GM06990 (cell line): ENCODE measurements at regions not wholly inside any gene's neighbourhood (a gene's known extent, or its start where the extent isn't known, plus 50 kb on each side); places are given as distances from the start of the nearest gene placed in this dataset.

Source experiments
- DNase-seq: peaks from one replicate; pipeline ENCODE4 v3.0.0-alpha.2; 2011; ENCODE audit not compliant: insufficient read length; ENCODE audit errors: extremely low read depth
- H3K27me3 ChIP-seq: replicated peaks from 2 replicates; pipeline ENCODE4 v1.6.0; 2011; ENCODE audit warnings: low read length; ENCODE audit not compliant: control insufficient read depth, insufficient read depth
- H3K36me3 ChIP-seq: 2 replicates; pipeline ENCODE4 v1.5.1; 2011; ENCODE audit warnings: low read length; ENCODE audit not compliant: control insufficient read depth, insufficient read depth
- H3K4me3 ChIP-seq: replicated peaks from 2 replicates; pipeline ENCODE4 v1.5.1; 2011; ENCODE audit warnings: low read depth, mild to moderate bottlenecking, control low read depth, low read length
- TF ChIP-seq, protein P1 (sequence below): IDR thresholded peaks from 2 replicates; pipeline ENCODE4 v1.5.1; 2011; ENCODE audit warnings: low read length, control low read depth, mild to moderate bottlenecking, inconsistent platforms; ENCODE audit not compliant: insufficient read depth, poor library complexity, severe bottlenecking

- peak; percentile 43 for DNase-seq
- Histone ChIP-seq H3K36me3 (no peaks in the 10 kb centered on the region), H3K27me3 (no peaks in the 10 kb centered on the region), H3K4me3 (no peak overlapping the region)
- TF ChIP-seq, protein P1, sequence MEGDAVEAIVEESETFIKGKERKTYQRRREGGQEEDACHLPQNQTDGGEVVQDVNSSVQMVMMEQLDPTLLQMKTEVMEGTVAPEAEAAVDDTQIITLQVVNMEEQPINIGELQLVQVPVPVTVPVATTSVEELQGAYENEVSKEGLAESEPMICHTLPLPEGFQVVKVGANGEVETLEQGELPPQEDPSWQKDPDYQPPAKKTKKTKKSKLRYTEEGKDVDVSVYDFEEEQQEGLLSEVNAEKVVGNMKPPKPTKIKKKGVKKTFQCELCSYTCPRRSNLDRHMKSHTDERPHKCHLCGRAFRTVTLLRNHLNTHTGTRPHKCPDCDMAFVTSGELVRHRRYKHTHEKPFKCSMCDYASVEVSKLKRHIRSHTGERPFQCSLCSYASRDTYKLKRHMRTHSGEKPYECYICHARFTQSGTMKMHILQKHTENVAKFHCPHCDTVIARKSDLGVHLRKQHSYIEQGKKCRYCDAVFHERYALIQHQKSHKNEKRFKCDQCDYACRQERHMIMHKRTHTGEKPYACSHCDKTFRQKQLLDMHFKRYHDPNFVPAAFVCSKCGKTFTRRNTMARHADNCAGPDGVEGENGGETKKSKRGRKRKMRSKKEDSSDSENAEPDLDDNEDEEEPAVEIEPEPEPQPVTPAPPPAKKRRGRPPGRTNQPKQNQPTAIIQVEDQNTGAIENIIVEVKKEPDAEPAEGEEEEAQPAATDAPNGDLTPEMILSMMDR = no peak
These were observed 93.0 kb downstream of the SLC41A2 start for GRCh38 chr12:104865080-104865479.

- no peak for DNase-seq
- TF ChIP-seq, protein P1 = no peak
- Histone ChIP-seq H3K27me3 (no peaks in the 10 kb centered on the region), H3K4me3 (no peak overlapping the region), H3K36me3 (no peaks in the 10 kb centered on the region)
These were observed 93.4 kb downstream of the SLC41A2 start for GRCh38 chr12:104864668-104865067.

DNA sequence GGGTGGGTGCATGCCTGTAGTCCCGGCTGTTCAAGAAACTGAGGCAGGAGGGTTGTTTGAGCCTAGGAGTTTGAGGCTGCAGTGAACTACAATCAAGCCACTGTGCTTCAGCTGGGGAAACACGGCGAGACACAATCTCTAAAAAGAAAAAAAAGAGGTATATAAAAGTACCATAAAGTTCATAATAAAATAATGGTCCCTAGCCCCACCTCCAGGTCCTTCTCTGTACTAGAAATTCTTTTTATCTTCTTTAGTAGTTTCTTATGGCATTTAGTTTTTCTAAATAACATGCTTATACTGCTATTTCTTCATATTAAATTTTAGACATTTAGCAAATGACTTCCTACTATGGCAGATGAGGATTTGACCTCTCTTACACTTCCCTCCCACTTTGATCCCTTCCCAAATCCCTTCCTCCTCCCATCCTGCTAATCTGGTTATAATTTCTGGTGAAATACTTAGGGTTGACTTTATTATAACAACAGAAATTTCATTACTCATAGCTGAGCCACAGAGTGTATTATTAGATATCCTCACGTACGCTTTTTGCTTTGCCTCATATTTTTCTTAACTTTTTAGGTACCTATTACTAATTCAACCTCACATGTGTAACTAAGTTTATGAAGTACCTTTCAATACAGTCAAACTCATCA, 94.7 kb downstream of the SLC41A2 start:
- TF ChIP-seq, protein P1 = no peak
- Histone ChIP-seq H3K27me3 (no peaks in the 10 kb centered on the region), H3K4me3 (no peak overlapping the region), H3K36me3 (no peaks in the 10 kb centered on the region)
- no peak for DNase-seq

- H3K36me3 ChIP-seq = no peaks in the 10 kb centered on the region
- no peak overlapping the region for H3K4me3 ChIP-seq
- H3K27me3 ChIP-seq = no peaks in the 10 kb centered on the region
- TF ChIP-seq, protein P1 = no peak
- DNase-seq = no peak
These were observed 99.2 kb downstream of the SLC41A2 start for GRCh38 chr12:104858611-104859543.

DNA sequence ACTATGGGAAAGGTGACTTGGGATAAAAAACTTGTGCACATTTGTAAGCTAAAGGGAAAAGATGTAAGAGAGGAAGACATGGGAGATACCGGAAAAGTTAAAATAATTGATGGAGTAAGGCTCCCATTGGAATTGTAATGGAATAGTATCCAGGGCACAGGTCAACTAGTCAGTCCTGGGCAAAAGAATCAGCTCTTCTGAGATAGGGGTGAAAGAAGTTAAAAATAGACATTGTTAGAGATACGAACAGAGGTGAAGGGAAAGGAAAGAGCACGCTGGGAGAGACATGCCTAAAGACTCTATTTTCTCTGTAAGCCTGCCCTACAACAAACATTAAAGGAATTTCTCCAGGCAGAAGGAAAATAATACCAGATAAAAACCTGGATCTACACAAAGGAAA, 101.6 kb downstream of the SLC41A2 start:
- H3K27me3 ChIP-seq = no peaks in the 10 kb centered on the region
- H3K36me3 ChIP-seq = no peaks in the 10 kb centered on the region
- TF ChIP-seq, protein P1 = no peak
- no peak for DNase-seq
- no peak overlapping the region for H3K4me3 ChIP-seq
